NT2/D1 (cell line): ENCODE measurements at regions not wholly inside any gene's neighbourhood (a gene's known extent, or its start where the extent isn't known, plus 50 kb on each side); places are given as distances from the start of the nearest gene placed in this dataset.

Source experiments
- DNase-seq: peaks from one replicate; pipeline ENCODE4 v3.0.0-alpha.2; 2011; ENCODE audit warnings: low read depth, low spot score
- H3K27me3 ChIP-seq: 2 replicates; pipeline ENCODE4 v1.6.0; 2011; ENCODE audit warnings: mild to moderate bottlenecking; ENCODE audit not compliant: insufficient read length, insufficient read depth
- H3K36me3 ChIP-seq: 2 replicates; pipeline ENCODE4 v1.6.1; 2011; ENCODE audit warnings: mild to moderate bottlenecking, low read length, mixed read lengths; ENCODE audit not compliant: insufficient read depth, insufficient read length
- H3K4me1 ChIP-seq: 2 replicates; pipeline ENCODE4 v1.5.1; 2011; ENCODE audit not compliant: insufficient read depth, insufficient read length
- H3K4me3 ChIP-seq: 2 replicates; pipeline ENCODE4 v1.5.1; 2011; ENCODE audit warnings: low read depth; ENCODE audit not compliant: insufficient read length
- H3K9ac ChIP-seq: 2 replicates; pipeline ENCODE4 v1.6.0; 2011; ENCODE audit warnings: low read depth; ENCODE audit not compliant: insufficient read length
- H3K9me3 ChIP-seq: 2 replicates; pipeline ENCODE4 v1.5.1; 2011; ENCODE audit warnings: mild to moderate bottlenecking, low read length; ENCODE audit not compliant: insufficient read depth
- SUZ12 ChIP-seq: IDR thresholded peaks from 2 replicates; pipeline ENCODE4 v1.6.1; 2011; ENCODE audit not compliant: insufficient read length, insufficient read depth; ENCODE audit errors: extremely low read depth
- YY1 ChIP-seq: IDR thresholded peaks from 2 replicates; pipeline ENCODE4 v1.6.1; 2011; ENCODE audit not compliant: insufficient read length, insufficient read depth
- ZNF274 ChIP-seq: IDR thresholded peaks from 2 replicates; pipeline ENCODE4 v1.6.1; 2011; ENCODE audit warnings: mild to moderate bottlenecking, low read depth, low read length

GRCh38 chr15:98266295-98266694 lies 305.8 kb downstream of the ARRDC4 start:
- peaks cover 11% of the 10 kb centered on the region for H3K9me3 ChIP-seq
- no peak overlapping the region for H3K4me3 ChIP-seq
- no peaks in the 10 kb centered on the region for H3K36me3 ChIP-seq
- H3K9ac ChIP-seq = no peak overlapping the region
- H3K27me3 ChIP-seq = no peaks in the 10 kb centered on the region
- DNase-seq = no peak
- TF ChIP-seq YY1 (no peak), SUZ12 (no peak), ZNF274 (no peak)
- no peaks in the 10 kb centered on the region for H3K4me1 ChIP-seq

- Histone ChIP-seq H3K36me3 (no peaks in the 10 kb centered on the region), H3K4me1 (no peaks in the 10 kb centered on the region), H3K27me3 (no peaks in the 10 kb centered on the region), H3K4me3 (no peak overlapping the region), H3K9ac (no peak overlapping the region), H3K9me3 (peaks cover 10% of the 10 kb centered on the region)
- no peak for DNase-seq
- no peak for TF ChIP-seq SUZ12
- TF ChIP-seq ZNF274 = no peak
- TF ChIP-seq YY1 = no peak
These were observed 307.7 kb downstream of the ARRDC4 start for GRCh38 chr15:98268163-98268562.

GRCh38 chr15:98272625-98273024 lies 312.1 kb downstream of the ARRDC4 start:
- no peak overlapping the region for H3K4me3 ChIP-seq
- no peaks in the 10 kb centered on the region for H3K27me3 ChIP-seq
- H3K9ac ChIP-seq = no peak overlapping the region
- no peaks in the 10 kb centered on the region for H3K4me1 ChIP-seq
- no peak for DNase-seq
- TF ChIP-seq SUZ12 = no peak
- TF ChIP-seq ZNF274 = no peak
- no peak for TF ChIP-seq YY1
- H3K36me3 ChIP-seq = no peaks in the 10 kb centered on the region
- H3K9me3 ChIP-seq = no peaks in the 10 kb centered on the region

GRCh38 chr15:98276018-98276417 lies 315.5 kb downstream of the ARRDC4 start:
- Histone ChIP-seq H3K36me3 (no peaks in the 10 kb centered on the region), H3K27me3 (no peaks in the 10 kb centered on the region), H3K9ac (no peak overlapping the region), H3K9me3 (no peaks in the 10 kb centered on the region), H3K4me1 (no peaks in the 10 kb centered on the region), H3K4me3 (no peak overlapping the region)
- TF ChIP-seq ZNF274 = no peak
- TF ChIP-seq YY1 = no peak
- no peak for TF ChIP-seq SUZ12
- DNase-seq = no peak

GRCh38 chr15:98277602-98278001 lies 317.1 kb downstream of the ARRDC4 start:
- DNase-seq = no peak
- no peak overlapping the region for H3K9ac ChIP-seq
- TF ChIP-seq SUZ12 (no peak), ZNF274 (no peak), YY1 (no peak)
- no peaks in the 10 kb centered on the region for H3K36me3 ChIP-seq
- H3K4me3 ChIP-seq = no peak overlapping the region
- H3K27me3 ChIP-seq = no peaks in the 10 kb centered on the region
- no peaks in the 10 kb centered on the region for H3K9me3 ChIP-seq
- H3K4me1 ChIP-seq = no peaks in the 10 kb centered on the region

- TF ChIP-seq ZNF274 (no peak), YY1 (no peak), SUZ12 (no peak)
- H3K27me3 ChIP-seq = no peaks in the 10 kb centered on the region
- no peak overlapping the region for H3K4me3 ChIP-seq
- DNase-seq = no peak
- H3K4me1 ChIP-seq = no peaks in the 10 kb centered on the region
- H3K9me3 ChIP-seq = no peaks in the 10 kb centered on the region
- H3K9ac ChIP-seq = no peak overlapping the region
- no peaks in the 10 kb centered on the region for H3K36me3 ChIP-seq
These were observed 319.9 kb downstream of the ARRDC4 start for GRCh38 chr15:98280284-98280975.

GRCh38 chr15:98281130-98281529 lies 320.6 kb downstream of the ARRDC4 start:
- H3K36me3 ChIP-seq = no peaks in the 10 kb centered on the region
- no peaks in the 10 kb centered on the region for H3K27me3 ChIP-seq
- no peak overlapping the region for H3K4me3 ChIP-seq
- no peaks in the 10 kb centered on the region for H3K9me3 ChIP-seq
- no peak overlapping the region for H3K9ac ChIP-seq
- TF ChIP-seq ZNF274 = no peak
- no peak for TF ChIP-seq SUZ12
- no peak for TF ChIP-seq YY1
- no peak for DNase-seq
- no peaks in the 10 kb centered on the region for H3K4me1 ChIP-seq
